Suppressor macrophage treated with lipopolysaccharide for 1 hour (primary cell): ENCODE measurements at regions not wholly inside any gene's neighbourhood (a gene's known extent, or its start where the extent isn't known, plus 50 kb on each side); places are given as distances from the start of the nearest gene placed in this dataset.
A peak's percentile ranks its signal among the peaks of the same experiment; 100 is the strongest.

Experiments used
- DNase-seq, 3 donors: peaks; one replicate each; pipeline ENCODE4 v3.0.0-alpha.2; 2020 to 2022

- peak in 2 of 3 donors; percentile 32 to 60 for DNase-seq
These were observed 51.0 kb upstream of the TFAP2A start for GRCh38 chr6:10465629-10466499.
